H1 (cell line): ENCODE measurements at regions not wholly inside any gene's neighbourhood (a gene's known extent, or its start where the extent isn't known, plus 50 kb on each side); places are given as distances from the start of the nearest gene placed in this dataset.
A peak's percentile ranks its signal among the peaks of the same experiment; 100 is the strongest.

Source experiments
- CTCF ChIA-PET: fragments of 300-600 bp; sonication (Branson Sonifier 250); formaldehyde crosslinking; loops from one replicate; lab custom pipeline; 2021; ENCODE audit not compliant: partially characterized antibody; lab: Charles Lee
- POLR2A ChIA-PET: fragments of 300-600 bp; sonication (Branson Sonifier 250); formaldehyde crosslinking; loops from one replicate; lab custom pipeline; 2021; ENCODE audit warnings: inconsistent platforms; ENCODE audit not compliant: partially characterized antibody; lab: Charles Lee
- DNase-seq, 2 experiments: peaks; one replicate each; pipeline versions ENCODE4 v3.0.0 to v3.0.0-alpha.2; 2010 to 2022; ENCODE audit warnings: low spot score in 2 of 2, low read depth in 1 of 2, mixed read lengths in 1 of 2
- FAIRE-seq: peaks from 2 replicates; lab custom pipeline; 2011; peaks lifted over from hg19 to GRCh38; lab: Jason Lieb, UNC
- H2AFZ ChIP-seq: 2 replicates; pipeline ENCODE4 v1.8.1; 2012; ENCODE audit warnings: low read length, inconsistent platforms
- H2AK5ac ChIP-seq: 2 replicates; pipeline ENCODE4 v1.6.1; 2013; ENCODE audit warnings: low read depth, low read length
- H2BK120ac ChIP-seq: replicated peaks from 2 replicates; pipeline ENCODE3; 2013; ENCODE audit warnings: low read depth, low read length, inconsistent platforms
- H2BK12ac ChIP-seq: 2 replicates; pipeline ENCODE4 v1.6.1; 2013; ENCODE audit warnings: low read depth, low read length
- H2BK15ac ChIP-seq: 2 replicates; pipeline ENCODE4 v1.6.1; 2013; ENCODE audit warnings: low read length
- H2BK20ac ChIP-seq: 2 replicates; pipeline ENCODE4 v1.6.1; 2013; ENCODE audit warnings: low read length
- H2BK5ac ChIP-seq: 2 replicates; pipeline ENCODE4 v1.6.1; 2013; ENCODE audit warnings: low read depth, low read length
- H3K14ac ChIP-seq: 2 replicates; pipeline ENCODE4 v1.6.1; 2013; ENCODE audit warnings: inconsistent platforms; ENCODE audit not compliant: insufficient read length
- H3K18ac ChIP-seq: 2 replicates; pipeline ENCODE4 v1.6.1; 2013; ENCODE audit warnings: low read length; ENCODE audit errors: extremely low read depth
- H3K23ac ChIP-seq: 2 replicates; pipeline ENCODE4 v1.6.1; 2013; ENCODE audit warnings: inconsistent platforms; ENCODE audit not compliant: insufficient read length
- H3K23me2 ChIP-seq: 2 replicates; pipeline ENCODE4 v1.6.1; 2013; ENCODE audit warnings: low read depth, low read length
- H3K27ac ChIP-seq: 2 replicates; pipeline ENCODE4 v1.6.1; 2011; ENCODE audit warnings: low read depth, low read length, inconsistent platforms
- H3K27me3 ChIP-seq, 4 experiments: replicated peaks in 1 of 4; 1 replicate in 1 of 4; 2 replicates in 3 of 4; pipeline versions ENCODE4 v1.6.1 to v1.8.1; 2011 to 2013; ENCODE audit warnings: low read length in 3 of 4, mild to moderate bottlenecking in 3 of 4, inconsistent platforms in 2 of 4, mixed read lengths in 2 of 4, moderate library complexity in 1 of 4; ENCODE audit not compliant: control insufficient read depth in 3 of 4, insufficient read depth in 3 of 4; ENCODE audit errors: extremely low read depth in 1 of 4
- H3K36me3 ChIP-seq, 4 experiments: 2 replicates each; pipeline versions ENCODE4 v1.6.1 to v1.8.1; 2011 to 2013; ENCODE audit warnings: mild to moderate bottlenecking in 4 of 4, low read length in 3 of 4, moderate library complexity in 2 of 4, control low read depth in 1 of 4, inconsistent platforms in 1 of 4; ENCODE audit not compliant: insufficient read depth in 4 of 4, control insufficient read depth in 2 of 4
- H3K4ac ChIP-seq: replicated peaks from 2 replicates; pipeline ENCODE3; 2013; ENCODE audit warnings: low read length, low read depth, mixed read lengths, inconsistent platforms; ENCODE audit not compliant: insufficient read length
- H3K4me1 ChIP-seq, 4 experiments: replicated peaks in 1 of 4; 1 replicate in 1 of 4; 2 replicates in 3 of 4; pipeline versions ENCODE4 v1.6.1 to v1.8.1; 2011 to 2013; ENCODE audit warnings: low read length in 3 of 4, inconsistent platforms in 2 of 4, mixed read lengths in 1 of 4; ENCODE audit not compliant: insufficient read depth in 4 of 4, control insufficient read depth in 3 of 4
- H3K4me2 ChIP-seq, 2 experiments: 2 replicates each; pipeline versions ENCODE4 v1.6.1 to v1.8.1; 2011 to 2013; ENCODE audit warnings: low read depth in 2 of 2, low read length in 2 of 2, control low read depth in 1 of 2, inconsistent platforms in 1 of 2, mild to moderate bottlenecking in 1 of 2; ENCODE audit not compliant: insufficient read depth in 1 of 2
- H3K4me3 ChIP-seq, 4 experiments: fragments of 200-600, 300-600 bp in 1 of 4; sonication (generic), shearing (Covaris generic), sonication (Bioruptor Twin) in 1 of 4; 2 replicates each; pipeline versions ENCODE4 v1.5.1 to v1.8.1; 2011 to 2016; ENCODE audit warnings: low read length in 4 of 4, low read depth in 3 of 4, control low read depth in 2 of 4, inconsistent platforms in 2 of 4, mild to moderate bottlenecking in 2 of 4, mixed read lengths in 1 of 4, moderate library complexity in 1 of 4; ENCODE audit not compliant: insufficient read depth in 2 of 4; ENCODE audit errors: extremely low read depth in 1 of 4
- H3K56ac ChIP-seq: replicated peaks from 2 replicates; pipeline ENCODE3; 2013; ENCODE audit warnings: low read depth, mild to moderate bottlenecking, mixed read lengths, low read length, inconsistent platforms; ENCODE audit not compliant: insufficient read length
- H3K79me1 ChIP-seq: 2 replicates; pipeline ENCODE4 v1.6.1; 2013; ENCODE audit warnings: low read depth, low read length, control low read depth
- H3K79me2 ChIP-seq, 2 experiments: 2 replicates each; pipeline versions ENCODE4 v1.6.1 to v1.8.1; 2012 to 2013; ENCODE audit warnings: low read length in 2 of 2, mild to moderate bottlenecking in 2 of 2, inconsistent platforms in 1 of 2; ENCODE audit not compliant: insufficient read depth in 2 of 2, control insufficient read depth in 1 of 2
- H3K9ac ChIP-seq, 4 experiments: replicated peaks in 1 of 4; 1 replicate in 1 of 4; 2 replicates in 3 of 4; pipeline versions ENCODE4 v1.6.1 to v1.8.1; 2011 to 2013; ENCODE audit warnings: low read depth in 3 of 4, low read length in 3 of 4, control low read depth in 2 of 4, mild to moderate bottlenecking in 2 of 4, moderate library complexity in 2 of 4, inconsistent platforms in 1 of 4; ENCODE audit errors: extremely low read depth in 1 of 4
- H3K9me3 ChIP-seq, 2 experiments: 2 replicates each; pipeline versions ENCODE4 v1.6.1 to v1.8.1; 2012 to 2013; ENCODE audit warnings: mild to moderate bottlenecking in 2 of 2, moderate library complexity in 2 of 2, control low read depth in 1 of 2, inconsistent platforms in 1 of 2, low read depth in 1 of 2, low read length in 1 of 2, mixed read lengths in 1 of 2; ENCODE audit not compliant: insufficient read depth in 2 of 2
- H4K20me1 ChIP-seq, 2 experiments: replicated peaks in 1 of 2; 2 replicates each; pipeline versions ENCODE3 to v1.8.1; 2011 to 2013; ENCODE audit warnings: inconsistent platforms in 2 of 2, low read length in 2 of 2, mild to moderate bottlenecking in 1 of 2; ENCODE audit not compliant: insufficient read depth in 2 of 2, control insufficient read depth in 1 of 2
- H4K5ac ChIP-seq: 2 replicates; pipeline ENCODE4 v1.6.1; 2013; ENCODE audit warnings: low read length, low read depth, mixed read lengths, inconsistent platforms; ENCODE audit not compliant: insufficient read length
- H4K8ac ChIP-seq: 2 replicates; pipeline ENCODE4 v1.8.0; 2013; ENCODE audit warnings: mild to moderate bottlenecking, moderate library complexity, low read length, inconsistent platforms; ENCODE audit not compliant: insufficient read depth; ENCODE audit errors: extremely low read depth
- H4K91ac ChIP-seq: replicated peaks from 2 replicates; pipeline ENCODE3; 2013; ENCODE audit warnings: low read length, mixed read lengths, inconsistent platforms; ENCODE audit not compliant: insufficient read length
- BACH1 ChIP-seq: IDR thresholded peaks from 2 replicates; pipeline ENCODE4 v1.6.1; 2012; ENCODE audit warnings: low read length, improper control_type of control experiment
- CHD1 ChIP-seq: IDR thresholded peaks from 2 replicates; pipeline ENCODE4 v1.6.1; 2012; ENCODE audit warnings: low read depth, low read length, improper control_type of control experiment
- GABPA ChIP-seq: IDR thresholded peaks from 2 replicates; pipeline ENCODE4 v1.6.1; 2011; ENCODE audit warnings: mild to moderate bottlenecking, low read length, moderate library complexity, borderline replicate concordance; ENCODE audit not compliant: insufficient read depth
- MAFK ChIP-seq: IDR thresholded peaks from 2 replicates; pipeline ENCODE4 v1.6.1; 2012; ENCODE audit warnings: low read depth, mild to moderate bottlenecking, improper control_type of control experiment, low read length
- SIX5 ChIP-seq: IDR thresholded peaks from 2 replicates; pipeline ENCODE4 v1.6.1; 2011; ENCODE audit warnings: mild to moderate bottlenecking, low read depth, low read length
- SRF ChIP-seq: IDR thresholded peaks from 2 replicates; pipeline ENCODE4 v1.6.1; 2011; ENCODE audit warnings: mild to moderate bottlenecking, low read depth, low read length, moderate library complexity

DNA sequence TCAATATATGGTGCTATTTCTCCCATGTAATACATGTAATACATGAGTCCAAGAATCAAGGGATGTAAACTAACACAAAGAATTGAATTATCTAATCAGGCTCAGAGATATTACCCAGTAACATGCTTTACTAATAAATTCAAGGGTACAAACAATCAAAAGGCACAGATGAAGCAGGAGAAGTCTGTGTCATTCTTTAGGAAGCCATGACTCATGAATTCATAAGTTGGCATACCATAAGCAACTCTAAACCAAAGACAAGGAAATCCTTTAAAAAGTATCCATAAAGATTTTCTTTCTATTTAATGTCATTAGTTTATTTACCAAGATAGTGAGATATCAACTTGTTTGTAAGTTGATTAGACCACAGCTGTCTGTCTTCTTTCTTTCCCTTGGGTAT, 446.0 kb upstream of the IMPG1 start:
- Histone ChIP-seq H3K56ac (no peak overlapping the region), H4K8ac (no peak overlapping the region), H3K4ac (no peak overlapping the region), H3K4me1 (no peaks in the 10 kb centered on the region), H4K20me1 (no peaks in the 10 kb centered on the region), H3K9ac (no peak overlapping the region), H2BK20ac (no peak overlapping the region), H3K79me2 (no peaks in the 10 kb centered on the region), H3K23ac (no peak overlapping the region), H3K27ac (no peak overlapping the region), H3K4me2 (no peak overlapping the region), H3K14ac (no peak overlapping the region), H3K9me3 (0 out of 4 replicates have a peak, but pooled peaks cover 0 to 3% of the 10 kb centered on the region in 2 experiments), H3K23me2 (no peaks in the 10 kb centered on the region), H2BK12ac (no peak overlapping the region), H3K18ac (no peak overlapping the region), H2AFZ (no peak overlapping the region), H2AK5ac (no peak overlapping the region), H3K36me3 (no peaks in the 10 kb centered on the region), H4K5ac (no peak overlapping the region), H4K91ac (no peak overlapping the region), H2BK15ac (no peak overlapping the region), H2BK120ac (no peak overlapping the region), H2BK5ac (no peak overlapping the region), H3K79me1 (no peaks in the 10 kb centered on the region), H3K4me3 (no peak overlapping the region), H3K27me3 (no peaks in the 10 kb centered on the region)
- DNase-seq, result no peak
- CTCF ChIA-PET, result interaction anchor here (0.5 kb wide), 1 partner anchor 29 kb away, joined by 3 read pairs; no protein-coding TSS in a partner anchor
- POLR2A ChIA-PET, result no interaction called here
- no peak for TF ChIP-seq GABPA
- no peak for TF ChIP-seq CHD1
- TF ChIP-seq MAFK, result 0 out of 2 replicates have a peak, but pooled peaks have one; percentile 22
- no peak for TF ChIP-seq SRF
- no peak for TF ChIP-seq SIX5
- peak; percentile 72; the same call in 1 of the 2 replicates for TF ChIP-seq BACH1
- FAIRE-seq, result no peak
